ENCODE measurements at regions not wholly inside any gene's neighbourhood (a gene's known extent, or its start where the extent isn't known, plus 50 kb on each side); places are given as distances from the start of the nearest gene placed in this dataset.

GRCh38 chr5:27328480-27328879 lies 290.1 kb upstream of the CDH9 start:
- no peak for TF ChIP-seq CTCF (IDR thresholded peaks at IDR 0.05; ENCODE audit: extremely low read depth in 1 of 2, insufficient read depth in 1 of 2, low read depth in 1 of 2, low read length in 2 of 2)
- no peak for TF ChIP-seq GATA2 (IDR thresholded peaks at IDR 0.05; ENCODE audit: insufficient read depth, insufficient read length, low read depth, low read length)

Data from endothelial cell of umbilical vein (primary cell).